ENCODE measurements at regions not wholly inside any gene's neighbourhood (a gene's known extent, or its start where the extent isn't known, plus 50 kb on each side); places are given as distances from the start of the nearest gene placed in this dataset.
"Not testable (repeated sequence)": the region's sequence is repeated elsewhere in the genome, so short reads cannot be mapped to it uniquely, and the experiment has no call there.

- no peak for DNase-seq
Measured at GRCh38 chr3:6362406-6362805, 498.5 kb upstream of the GRM7 start.

GRCh38 chr3:6367171-6367570, 493.7 kb upstream of the GRM7 start:
- no peak for DNase-seq

GRCh38 chr3:6392123-6392522, 468.8 kb upstream of the GRM7 start:
- DNase-seq: no peak

GRCh38 chr3:6394944-6395343, 466.0 kb upstream of the GRM7 start:
- DNase-seq: no peak

- no peak for DNase-seq
Measured at GRCh38 chr3:6396631-6397030, 464.3 kb upstream of the GRM7 start.

- DNase-seq: not testable (repeated sequence)
Measured at GRCh38 chr3:6402666-6403065, 458.2 kb upstream of the GRM7 start.

GRCh38 chr3:6406923-6407322, 454.0 kb upstream of the GRM7 start:
- DNase-seq: not testable (repeated sequence)

- no peak for DNase-seq
Measured at GRCh38 chr3:6416049-6416661, 444.8 kb upstream of the GRM7 start.

GRCh38 chr3:6417174-6417573, 443.7 kb upstream of the GRM7 start:
- no peak for DNase-seq

- no peak for DNase-seq
Measured at GRCh38 chr3:6418485-6418884, 442.4 kb upstream of the GRM7 start.

- DNase-seq: no peak
Measured at GRCh38 chr3:6421666-6422445, 439.1 kb upstream of the GRM7 start.

- DNase-seq: no peak
Measured at GRCh38 chr3:6425289-6425820, 435.6 kb upstream of the GRM7 start.

GRCh38 chr3:6428276-6428675, 432.6 kb upstream of the GRM7 start:
- DNase-seq: not testable (repeated sequence)

GRCh38 chr3:6435951-6436350, 425.0 kb upstream of the GRM7 start:
- no peak for DNase-seq

- no peak for DNase-seq
Measured at GRCh38 chr3:6437631-6438030, 423.3 kb upstream of the GRM7 start.

- no peak for DNase-seq
Measured at GRCh38 chr3:6438031-6438430, 422.9 kb upstream of the GRM7 start.

- no peak for DNase-seq
Measured at GRCh38 chr3:6439226-6439625, 421.7 kb upstream of the GRM7 start.

- DNase-seq: no peak
Measured at GRCh38 chr3:6439824-6440223, 421.1 kb upstream of the GRM7 start.

GRCh38 chr3:6444888-6445658, 415.8 kb upstream of the GRM7 start:
- DNase-seq: no peak

GRCh38 chr3:6447166-6447801, 413.6 kb upstream of the GRM7 start:
- no peak for DNase-seq

GRCh38 chr3:6448011-6448410, 412.9 kb upstream of the GRM7 start:
- no peak for DNase-seq

- DNase-seq: no peak
Measured at GRCh38 chr3:6449099-6449498, 411.8 kb upstream of the GRM7 start.

GRCh38 chr3:6452974-6453373, 407.9 kb upstream of the GRM7 start:
- no peak for DNase-seq

Measured in T-helper 1 cell (primary cell).